ENCODE measurements at regions not wholly inside any gene's neighbourhood (a gene's known extent, or its start where the extent isn't known, plus 50 kb on each side); places are given as distances from the start of the nearest gene placed in this dataset.

DNA sequence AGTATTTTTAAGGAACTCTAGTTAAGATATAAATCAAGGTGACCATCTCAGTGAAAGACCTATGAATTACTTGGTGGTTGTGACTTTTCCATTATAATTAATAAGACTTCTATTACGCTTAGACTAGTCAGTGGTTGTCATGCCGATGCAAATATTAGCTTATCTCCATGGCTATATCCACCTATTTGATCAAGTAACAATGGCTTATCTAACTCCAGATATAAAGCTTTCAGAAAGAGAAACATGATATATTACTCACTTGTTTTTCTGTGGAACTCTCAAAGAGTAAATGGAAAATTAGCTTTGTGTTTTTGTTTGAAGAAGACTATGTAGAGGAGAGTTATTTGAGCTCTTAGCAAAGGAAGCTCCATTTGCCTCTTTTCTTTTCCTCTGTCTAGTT lies 323.8 kb upstream of the DCN start:
- no peak for DNase-seq (ENCODE audit: low read depth)
- TF ChIP-seq, protein P1, sequence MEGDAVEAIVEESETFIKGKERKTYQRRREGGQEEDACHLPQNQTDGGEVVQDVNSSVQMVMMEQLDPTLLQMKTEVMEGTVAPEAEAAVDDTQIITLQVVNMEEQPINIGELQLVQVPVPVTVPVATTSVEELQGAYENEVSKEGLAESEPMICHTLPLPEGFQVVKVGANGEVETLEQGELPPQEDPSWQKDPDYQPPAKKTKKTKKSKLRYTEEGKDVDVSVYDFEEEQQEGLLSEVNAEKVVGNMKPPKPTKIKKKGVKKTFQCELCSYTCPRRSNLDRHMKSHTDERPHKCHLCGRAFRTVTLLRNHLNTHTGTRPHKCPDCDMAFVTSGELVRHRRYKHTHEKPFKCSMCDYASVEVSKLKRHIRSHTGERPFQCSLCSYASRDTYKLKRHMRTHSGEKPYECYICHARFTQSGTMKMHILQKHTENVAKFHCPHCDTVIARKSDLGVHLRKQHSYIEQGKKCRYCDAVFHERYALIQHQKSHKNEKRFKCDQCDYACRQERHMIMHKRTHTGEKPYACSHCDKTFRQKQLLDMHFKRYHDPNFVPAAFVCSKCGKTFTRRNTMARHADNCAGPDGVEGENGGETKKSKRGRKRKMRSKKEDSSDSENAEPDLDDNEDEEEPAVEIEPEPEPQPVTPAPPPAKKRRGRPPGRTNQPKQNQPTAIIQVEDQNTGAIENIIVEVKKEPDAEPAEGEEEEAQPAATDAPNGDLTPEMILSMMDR (IDR thresholded peaks at IDR 0.05; ENCODE audit: insufficient read depth, low read depth, low read length, missing control alignments) = no peak
- H3K4me3 ChIP-seq (ENCODE audit: low read depth, low read length) = no peak overlapping the region

DNA sequence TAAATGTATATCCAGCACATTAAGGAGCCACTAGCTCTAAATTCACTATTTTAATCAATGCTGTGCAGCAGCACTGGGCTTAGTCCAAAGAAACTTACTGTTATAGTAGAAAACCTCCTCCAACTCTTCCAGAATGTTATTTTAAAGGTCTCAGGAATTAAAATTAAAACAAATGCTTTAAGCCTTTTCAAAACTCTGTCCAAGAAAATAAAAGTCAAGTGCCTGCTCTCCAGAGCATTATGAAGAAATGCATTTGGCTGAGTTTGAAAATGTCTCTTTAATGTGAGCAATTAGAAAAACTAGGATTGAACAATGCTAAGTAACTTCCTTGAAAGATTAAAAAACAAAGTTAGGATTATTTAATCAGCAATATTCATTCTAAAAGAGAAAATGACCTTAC lies 322.4 kb upstream of the DCN start:
- H3K4me3 ChIP-seq (ENCODE audit: low read depth, low read length) = no peak overlapping the region
- TF ChIP-seq, protein P1 (IDR thresholded peaks at IDR 0.05; ENCODE audit: insufficient read depth, low read depth, low read length, missing control alignments) = no peak
- DNase-seq (ENCODE audit: low read depth) = no peak

DNA sequence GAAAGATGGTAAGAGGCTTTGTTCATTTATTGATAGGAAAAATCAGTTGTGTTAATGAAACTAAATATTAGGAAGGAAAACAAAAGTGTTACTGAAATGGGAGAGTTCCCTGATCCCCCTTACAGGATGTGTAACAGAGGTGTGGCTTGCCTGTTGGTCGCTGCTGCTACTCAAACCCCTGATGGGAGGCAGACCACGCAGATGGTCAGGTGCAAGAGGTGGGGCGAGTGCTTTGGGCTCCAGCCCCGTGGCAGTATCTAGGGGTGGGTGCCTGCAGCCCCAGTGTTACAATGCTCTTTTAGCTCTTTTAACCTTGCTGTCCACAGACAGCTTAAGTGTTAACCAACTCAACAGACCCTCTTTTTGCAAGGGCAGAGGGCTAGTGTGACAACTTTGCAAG lies 319.6 kb upstream of the DCN start:
- TF ChIP-seq, protein P1 (IDR thresholded peaks at IDR 0.05; ENCODE audit: insufficient read depth, low read depth, low read length, missing control alignments) = no peak
- H3K4me3 ChIP-seq (ENCODE audit: low read depth, low read length) = no peak overlapping the region
- no peak for DNase-seq (ENCODE audit: low read depth)

DNA sequence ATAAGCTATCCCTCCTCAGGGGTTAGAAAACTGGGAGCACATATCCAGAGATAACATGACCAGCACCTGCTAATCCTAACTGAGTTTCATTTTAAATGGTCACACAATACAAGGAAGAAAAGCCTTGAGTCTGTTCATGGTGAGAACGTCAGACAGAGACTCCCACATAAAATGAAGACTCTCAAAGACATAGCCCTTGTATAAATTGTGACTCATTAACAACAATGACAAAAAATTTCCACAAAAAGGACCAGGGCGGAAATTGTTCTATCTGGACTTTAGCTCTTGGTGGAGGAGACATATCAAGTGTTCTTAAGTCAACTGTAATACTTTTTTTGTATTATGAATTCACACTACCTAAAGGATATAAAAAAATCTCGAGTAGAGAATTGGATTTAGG lies 313.7 kb upstream of the DCN start:
- DNase-seq (ENCODE audit: low read depth) = no peak
- TF ChIP-seq, protein P1 (IDR thresholded peaks at IDR 0.05; ENCODE audit: insufficient read depth, low read depth, low read length, missing control alignments) = no peak
- H3K4me3 ChIP-seq (ENCODE audit: low read depth, low read length) = no peak overlapping the region

DNA sequence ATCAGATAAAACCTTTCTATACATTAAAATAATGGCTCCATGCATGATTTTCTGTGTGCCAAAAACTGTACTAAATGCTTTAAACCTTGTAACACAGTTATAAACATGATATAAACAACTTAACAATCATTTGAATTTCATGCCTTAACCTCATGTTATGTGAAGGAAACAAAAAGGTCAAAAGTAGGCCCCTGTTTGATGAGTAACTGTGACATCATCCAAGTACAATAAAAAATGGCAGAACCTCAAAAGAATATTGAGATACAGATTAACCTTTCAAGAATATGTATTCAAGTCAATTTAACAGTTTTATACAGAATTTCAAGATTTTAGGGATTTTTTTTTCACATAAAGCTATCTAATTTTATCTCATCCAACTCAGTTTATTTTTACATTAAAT lies 310.7 kb upstream of the DCN start:
- H3K4me3 ChIP-seq (ENCODE audit: low read depth, low read length) = no peak overlapping the region
- no peak for DNase-seq (ENCODE audit: low read depth)
- TF ChIP-seq, protein P1 (IDR thresholded peaks at IDR 0.05; ENCODE audit: insufficient read depth, low read depth, low read length, missing control alignments) = no peak

DNA sequence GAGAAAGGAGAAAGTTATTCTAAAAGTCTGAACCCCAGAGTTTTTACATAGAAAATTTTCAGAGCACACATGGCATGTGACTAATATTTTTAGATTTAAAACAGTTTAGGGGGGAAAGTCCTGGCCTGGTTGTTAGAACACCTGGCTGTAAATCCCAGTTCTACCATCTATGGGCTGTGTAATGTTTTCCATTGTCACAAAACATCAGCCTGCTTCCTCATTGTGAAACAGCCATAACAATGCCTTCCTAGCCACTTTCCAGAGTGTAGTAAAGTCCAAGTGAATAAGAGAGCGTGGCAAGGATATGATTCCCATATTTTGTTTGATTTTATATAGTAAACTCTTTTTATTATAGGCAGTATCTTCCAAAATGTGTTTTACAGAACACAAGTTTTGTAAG lies 310.0 kb upstream of the DCN start:
- no peak overlapping the region for H3K4me3 ChIP-seq (ENCODE audit: low read depth, low read length)
- no peak for DNase-seq (ENCODE audit: low read depth)
- TF ChIP-seq, protein P1 (IDR thresholded peaks at IDR 0.05; ENCODE audit: insufficient read depth, low read depth, low read length, missing control alignments) = no peak

DNA sequence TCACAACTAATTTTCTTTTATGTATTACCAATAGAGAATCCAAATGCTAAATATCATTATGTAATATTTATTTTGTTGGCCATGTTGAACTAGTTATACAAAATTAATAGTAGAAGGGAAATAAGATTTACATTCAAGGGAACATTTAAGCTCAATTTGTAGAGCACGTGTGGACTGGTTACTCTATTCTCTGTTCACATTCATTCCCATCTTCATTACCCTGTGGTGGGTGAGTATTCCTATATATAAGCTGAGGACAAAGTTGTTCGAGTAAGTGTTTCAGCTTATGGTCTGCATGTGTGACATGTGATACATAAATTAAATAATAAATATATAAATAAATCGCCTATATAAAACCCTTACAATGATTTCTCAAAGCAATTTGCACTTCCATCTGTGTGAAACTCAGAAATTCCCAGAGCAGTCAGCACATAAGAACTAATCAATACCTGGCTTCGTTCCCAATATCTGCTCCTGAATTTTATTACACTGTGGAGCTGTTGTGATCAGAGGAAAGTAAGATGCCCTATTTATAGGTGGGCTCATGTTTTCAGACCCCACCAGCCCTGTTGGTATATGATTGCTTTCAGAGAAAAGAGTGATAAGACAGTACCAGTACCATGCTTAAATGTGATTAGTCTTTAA lies 308.2 kb upstream of the DCN start:
- TF ChIP-seq, protein P1 (IDR thresholded peaks at IDR 0.05; ENCODE audit: insufficient read depth, low read depth, low read length, missing control alignments) = no peak
- DNase-seq (ENCODE audit: low read depth) = no peak
- H3K4me3 ChIP-seq (ENCODE audit: low read depth, low read length) = no peak overlapping the region
